ENCODE measurements at regions not wholly inside any gene's neighbourhood (a gene's known extent, or its start where the extent isn't known, plus 50 kb on each side); places are given as distances from the start of the nearest gene placed in this dataset.

DNA sequence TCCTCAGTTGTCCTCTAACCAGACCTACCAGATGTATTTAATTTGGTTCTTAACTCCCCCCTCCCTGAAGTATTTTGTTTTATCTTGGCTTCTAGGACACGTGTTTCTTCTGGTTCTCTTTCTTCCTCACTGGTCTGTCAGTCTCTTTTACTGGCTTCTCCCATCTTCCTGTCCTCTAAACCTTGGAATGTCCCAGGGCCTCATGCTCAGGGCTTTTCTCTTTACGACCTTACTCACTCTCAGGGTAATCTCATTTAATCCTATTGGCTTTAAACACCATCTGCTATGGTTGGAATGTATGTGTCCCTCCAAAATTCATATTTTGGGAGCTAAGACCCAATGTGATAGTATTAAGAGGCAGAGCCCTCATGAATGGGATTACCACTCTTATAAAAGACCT is 418.2 kb upstream of the PODXL start:
- H3K4me3 ChIP-seq (replicated peaks in 1 of 3; ENCODE audit: insufficient read depth in 1 of 3, low read depth in 1 of 3, low read length in 3 of 3) = no peak overlapping the region
- H3K4me2 ChIP-seq (ENCODE audit: insufficient read depth, low read length) = no peak overlapping the region
- H3K9me1 ChIP-seq (replicated peaks; ENCODE audit: control insufficient read depth, extremely low read depth, insufficient read depth, low read length) = no peaks in the 10 kb centered on the region
- BruUV-seq (replicated peaks) = no TSS peak
- H4K20me1 ChIP-seq (replicated peaks; ENCODE audit: control insufficient read depth, extremely low read depth, insufficient read depth, low read length) = no peaks in the 10 kb centered on the region
- DNase-seq (ENCODE audit: low read depth, low spot score) (no peak), FAIRE-seq (no peak)
- H3K9ac ChIP-seq (replicated peaks; ENCODE audit: extremely low read depth, insufficient read depth, low read length) = no peak overlapping the region
- ChIA-PET POLR2A (no interaction called here), CTCF (interaction anchor here (1.1 kb wide), 1 partner anchor 10 kb away, joined by 3 read pairs; no protein-coding TSS in a partner anchor)
- no peaks in the 10 kb centered on the region for H3K79me2 ChIP-seq (ENCODE audit: control insufficient read depth, insufficient read depth, low read length)
- peaks cover 6% of the 10 kb centered on the region for H3K4me1 ChIP-seq (ENCODE audit: control insufficient read depth, extremely low read depth, insufficient read depth, low read length)
- H2AFZ ChIP-seq (ENCODE audit: low read depth, low read length) = no peak overlapping the region
- dilution Hi-C loops (cut with MboI; ENCODE audit: extremely low pct_ligation_motif_present, low sequenced_read_pairs) = no loop called here
- no peak overlapping the region for H3K27ac ChIP-seq (ENCODE audit: insufficient read depth, low read depth, low read length)
- no peaks in the 10 kb centered on the region for H3K36me3 ChIP-seq (ENCODE audit: control insufficient read depth in 2 of 2, extremely low read depth in 1 of 2, insufficient read depth in 2 of 2, low read length in 2 of 2)
- no peak for TF ChIP-seq MYC (IDR thresholded peaks at IDR 0.05; ENCODE audit: low read depth, low read length)
- peaks cover 3 to 6% of the 10 kb centered on the region in 2 experiments for H3K27me3 ChIP-seq (ENCODE audit: control insufficient read depth in 2 of 2, insufficient read depth in 2 of 2, low read length in 2 of 2)
- no peaks in the 10 kb centered on the region for H3K9me3 ChIP-seq (replicated peaks; ENCODE audit: control insufficient read depth, insufficient read depth, low read length)
- intact Hi-C loops (cut with micrococcal nuclease) = no loop called here

DNA sequence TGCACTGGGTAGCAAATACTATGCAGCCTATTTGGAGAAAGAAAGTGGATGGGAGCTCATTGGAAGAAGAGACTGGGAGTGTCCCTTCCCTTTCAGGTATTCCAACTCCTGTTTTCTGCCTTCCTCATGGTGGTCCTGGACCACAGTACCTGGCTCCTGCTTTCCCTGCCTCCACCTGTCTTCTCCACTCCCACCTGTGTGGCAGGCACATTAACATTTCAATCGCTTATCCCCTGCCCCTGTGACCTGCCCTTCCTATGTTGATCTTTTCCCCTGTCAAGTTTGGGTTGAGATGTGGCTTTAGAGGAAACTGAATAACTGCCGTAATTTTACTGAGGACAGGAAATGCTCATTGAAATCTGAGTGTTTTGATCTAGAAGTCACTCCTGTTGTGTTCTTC is 415.8 kb upstream of the PODXL start:
- Histone ChIP-seq H3K9me3 (replicated peaks; ENCODE audit: control insufficient read depth, insufficient read depth, low read length) (no peaks in the 10 kb centered on the region), H3K27ac (ENCODE audit: insufficient read depth, low read depth, low read length) (no peak overlapping the region), H3K36me3 (ENCODE audit: control insufficient read depth in 2 of 2, extremely low read depth in 1 of 2, insufficient read depth in 2 of 2, low read length in 2 of 2) (no peaks in the 10 kb centered on the region), H4K20me1 (replicated peaks; ENCODE audit: control insufficient read depth, extremely low read depth, insufficient read depth, low read length) (no peaks in the 10 kb centered on the region), H3K9me1 (replicated peaks; ENCODE audit: control insufficient read depth, extremely low read depth, insufficient read depth, low read length) (no peaks in the 10 kb centered on the region), H3K9ac (replicated peaks; ENCODE audit: extremely low read depth, insufficient read depth, low read length) (no peak overlapping the region), H3K79me2 (ENCODE audit: control insufficient read depth, insufficient read depth, low read length) (no peaks in the 10 kb centered on the region), H3K4me2 (ENCODE audit: insufficient read depth, low read length) (no peak overlapping the region), H3K27me3 (ENCODE audit: control insufficient read depth in 2 of 2, insufficient read depth in 2 of 2, low read length in 2 of 2) (peaks cover 3 to 6% of the 10 kb centered on the region in 2 experiments), H2AFZ (ENCODE audit: low read depth, low read length) (no peak overlapping the region), H3K4me1 (ENCODE audit: control insufficient read depth, extremely low read depth, insufficient read depth, low read length) (peaks cover 6% of the 10 kb centered on the region), H3K4me3 (replicated peaks in 1 of 3; ENCODE audit: insufficient read depth in 1 of 3, low read depth in 1 of 3, low read length in 3 of 3) (no peak overlapping the region)
- dilution Hi-C loops (cut with MboI; ENCODE audit: extremely low pct_ligation_motif_present, low sequenced_read_pairs) (no loop called here), intact Hi-C loops (cut with micrococcal nuclease) (no loop called here)
- CTCF ChIA-PET = no interaction called here
- FAIRE-seq (no peak), DNase-seq (ENCODE audit: low read depth, low spot score) (no peak)
- POLR2A ChIA-PET = no interaction called here
- TF ChIP-seq POLR2AphosphoS5 (IDR thresholded peaks at IDR 0.05; ENCODE audit: insufficient read depth, low read depth, low read length) (no peak), FOS (IDR thresholded peaks at IDR 0.05; ENCODE audit: borderline replicate concordance, insufficient read depth, low read length) (no peak), JUN (IDR thresholded peaks at IDR 0.05; ENCODE audit: borderline replicate concordance, insufficient read depth, insufficient read length, low read depth) (no peak), EZH2 (IDR thresholded peaks at IDR 0.05; ENCODE audit: borderline replicate concordance, low read depth, low read length, severe bottlenecking) (no peak), MYC (IDR thresholded peaks at IDR 0.05; ENCODE audit: low read depth, low read length) (no peak), POLR2A (IDR thresholded peaks at IDR 0.05; ENCODE audit: low read depth, low read length) (no peak), GATA2 (IDR thresholded peaks at IDR 0.05; ENCODE audit: insufficient read depth, insufficient read length, low read depth, low read length) (no peak)
- TF ChIP-seq, protein P1, sequence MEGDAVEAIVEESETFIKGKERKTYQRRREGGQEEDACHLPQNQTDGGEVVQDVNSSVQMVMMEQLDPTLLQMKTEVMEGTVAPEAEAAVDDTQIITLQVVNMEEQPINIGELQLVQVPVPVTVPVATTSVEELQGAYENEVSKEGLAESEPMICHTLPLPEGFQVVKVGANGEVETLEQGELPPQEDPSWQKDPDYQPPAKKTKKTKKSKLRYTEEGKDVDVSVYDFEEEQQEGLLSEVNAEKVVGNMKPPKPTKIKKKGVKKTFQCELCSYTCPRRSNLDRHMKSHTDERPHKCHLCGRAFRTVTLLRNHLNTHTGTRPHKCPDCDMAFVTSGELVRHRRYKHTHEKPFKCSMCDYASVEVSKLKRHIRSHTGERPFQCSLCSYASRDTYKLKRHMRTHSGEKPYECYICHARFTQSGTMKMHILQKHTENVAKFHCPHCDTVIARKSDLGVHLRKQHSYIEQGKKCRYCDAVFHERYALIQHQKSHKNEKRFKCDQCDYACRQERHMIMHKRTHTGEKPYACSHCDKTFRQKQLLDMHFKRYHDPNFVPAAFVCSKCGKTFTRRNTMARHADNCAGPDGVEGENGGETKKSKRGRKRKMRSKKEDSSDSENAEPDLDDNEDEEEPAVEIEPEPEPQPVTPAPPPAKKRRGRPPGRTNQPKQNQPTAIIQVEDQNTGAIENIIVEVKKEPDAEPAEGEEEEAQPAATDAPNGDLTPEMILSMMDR (IDR thresholded peaks at IDR 0.05; ENCODE audit: extremely low read depth in 1 of 2, insufficient read depth in 1 of 2, low read depth in 1 of 2, low read length in 2 of 2) = no peak
- TF ChIP-seq, protein P2, sequence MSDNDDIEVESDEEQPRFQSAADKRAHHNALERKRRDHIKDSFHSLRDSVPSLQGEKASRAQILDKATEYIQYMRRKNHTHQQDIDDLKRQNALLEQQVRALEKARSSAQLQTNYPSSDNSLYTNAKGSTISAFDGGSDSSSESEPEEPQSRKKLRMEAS (IDR thresholded peaks at IDR 0.05; ENCODE audit: insufficient read depth, insufficient read length) = no peak
- no TSS peak for BruUV-seq (replicated peaks)
